Mesenchymal stem cell (in vitro differentiated cells and primary cell): ENCODE measurements at regions not wholly inside any gene's neighbourhood (a gene's known extent, or its start where the extent isn't known, plus 50 kb on each side); places are given as distances from the start of the nearest gene placed in this dataset.

Source experiments
- DNase-seq: peaks from one replicate; pipeline ENCODE4 v3.0.0-alpha.2; 2013
- H2AFZ ChIP-seq: one replicate; pipeline ENCODE4 v1.6.1; 2013; ENCODE audit warnings: low read depth, mild to moderate bottlenecking, control low read depth, inconsistent platforms, low read length, moderate library complexity
- H2AK5ac ChIP-seq: 2 replicates; pipeline ENCODE4 v1.6.1; 2013; ENCODE audit warnings: low read length, moderate library complexity, mild to moderate bottlenecking, inconsistent platforms; ENCODE audit not compliant: severe bottlenecking
- H2BK120ac ChIP-seq: one replicate; pipeline ENCODE4 v1.6.1; 2013; ENCODE audit warnings: low read depth, mild to moderate bottlenecking, inconsistent platforms, low read length, moderate library complexity
- H2BK12ac ChIP-seq, 2 experiments: one replicate each; pipeline ENCODE4 v1.6.1; 2013; ENCODE audit warnings: inconsistent platforms in 2 of 2, low read length in 2 of 2, mild to moderate bottlenecking in 2 of 2, moderate library complexity in 2 of 2, control low read depth in 1 of 2
- H2BK15ac ChIP-seq: one replicate; pipeline ENCODE4 v1.6.1; 2013; ENCODE audit warnings: mild to moderate bottlenecking, low read depth, inconsistent platforms; ENCODE audit not compliant: poor library complexity, severe bottlenecking
- H2BK5ac ChIP-seq: 2 replicates; pipeline ENCODE4 v1.6.1; 2013; ENCODE audit warnings: low read depth, mild to moderate bottlenecking, low read length, control low read depth, inconsistent platforms; ENCODE audit not compliant: poor library complexity, severe bottlenecking
- H3K14ac ChIP-seq, 2 experiments: one replicate each; pipeline ENCODE4 v1.6.1; 2013; ENCODE audit warnings: inconsistent platforms in 2 of 2, low read length in 2 of 2, control low read depth in 1 of 2, mild to moderate bottlenecking in 1 of 2, moderate library complexity in 1 of 2
- H3K18ac ChIP-seq, 2 experiments: one replicate each; pipeline ENCODE4 v1.6.1; 2013; ENCODE audit warnings: inconsistent platforms in 2 of 2, low read length in 2 of 2, control low read depth in 1 of 2, low read depth in 1 of 2, mild to moderate bottlenecking in 1 of 2
- H3K23ac ChIP-seq, 2 experiments: one replicate each; pipeline ENCODE4 v1.6.1; 2013; ENCODE audit warnings: inconsistent platforms in 2 of 2, low read length in 2 of 2, mild to moderate bottlenecking in 2 of 2, moderate library complexity in 2 of 2, control low read depth in 1 of 2
- H3K27ac ChIP-seq: 2 replicates; pipeline ENCODE4 v1.5.1; 2013; ENCODE audit warnings: mild to moderate bottlenecking, moderate library complexity, low read length, control low read depth, inconsistent platforms; ENCODE audit not compliant: poor library complexity, severe bottlenecking
- H3K27me3 ChIP-seq, 2 experiments: 2 replicates each; pipeline versions ENCODE4 v1.6.1 to v1.7.0; 2013; ENCODE audit warnings: low read length in 2 of 2, mild to moderate bottlenecking in 2 of 2, moderate library complexity in 2 of 2, control low read depth in 1 of 2, inconsistent platforms in 1 of 2; ENCODE audit not compliant: control insufficient read depth in 1 of 2, insufficient read depth in 1 of 2
- H3K36me3 ChIP-seq, 2 experiments: 2 replicates each; pipeline versions ENCODE4 v1.6.1 to v1.7.0; 2013; ENCODE audit warnings: low read length in 2 of 2, control low read depth in 1 of 2, inconsistent platforms in 1 of 2, low read depth in 1 of 2, mild to moderate bottlenecking in 1 of 2; ENCODE audit not compliant: insufficient read depth in 2 of 2, control insufficient read depth in 1 of 2
- H3K4ac ChIP-seq, 2 experiments: one replicate each; pipeline ENCODE4 v1.6.1; 2013; ENCODE audit warnings: inconsistent platforms in 2 of 2, low read length in 2 of 2, mild to moderate bottlenecking in 2 of 2, moderate library complexity in 2 of 2, control low read depth in 1 of 2, low read depth in 1 of 2
- H3K4me1 ChIP-seq: 2 replicates; pipeline ENCODE4 v1.6.1; 2013; ENCODE audit warnings: low read depth, low read length, control low read depth; ENCODE audit not compliant: control insufficient read depth, insufficient read depth
- H3K4me2 ChIP-seq: 2 replicates; pipeline ENCODE4 v1.6.1; 2013; ENCODE audit warnings: low read length, mild to moderate bottlenecking, inconsistent platforms; ENCODE audit not compliant: poor library complexity, severe bottlenecking
- H3K4me3 ChIP-seq, 2 experiments: 2 replicates each; pipeline versions ENCODE4 v1.5.1 to v1.7.0; 2013; ENCODE audit warnings: low read length in 2 of 2, mild to moderate bottlenecking in 2 of 2, control low read depth in 1 of 2, low read depth in 1 of 2; ENCODE audit not compliant: insufficient read depth in 1 of 2
- H3K79me1 ChIP-seq: replicated peaks from 2 replicates; pipeline ENCODE4 v1.6.1; 2013; ENCODE audit warnings: mild to moderate bottlenecking, control low read depth, low read length, inconsistent platforms; ENCODE audit not compliant: poor library complexity, severe bottlenecking
- H3K9ac ChIP-seq: 2 replicates; pipeline ENCODE4 v1.7.0; 2013; ENCODE audit warnings: mild to moderate bottlenecking, low read length, moderate library complexity
- H3K9me3 ChIP-seq: 2 replicates; pipeline ENCODE4 v1.7.0; 2013; ENCODE audit warnings: mild to moderate bottlenecking, low read length; ENCODE audit not compliant: control insufficient read depth
- H4K8ac ChIP-seq: one replicate; pipeline ENCODE4 v1.6.1; 2013; ENCODE audit warnings: inconsistent platforms, mild to moderate bottlenecking, low read length, moderate library complexity
- H4K91ac ChIP-seq: one replicate; pipeline ENCODE4 v1.6.1; 2013; ENCODE audit warnings: mild to moderate bottlenecking, low read length, inconsistent platforms
- WGBS: methylation state at CpG from one replicate; pipeline ENCODE4 v1.1.7; 2013; ENCODE audit warnings: mixed read lengths; 5-methylcytosine and 5-hydroxymethylcytosine counted together

- H2BK12ac ChIP-seq, result no peak overlapping the region
- no peak overlapping the region for H2BK120ac ChIP-seq
- H4K91ac ChIP-seq, result no peak overlapping the region
- no peak overlapping the region for H3K18ac ChIP-seq
- no peak overlapping the region for H2BK5ac ChIP-seq
- no peaks in the 10 kb centered on the region for H3K79me1 ChIP-seq
- H3K4me2 ChIP-seq, result no peak overlapping the region
- H3K27ac ChIP-seq, result no peak overlapping the region
- H3K9me3 ChIP-seq, result peaks cover 9% of the 10 kb centered on the region
- H3K14ac ChIP-seq, result no peak overlapping the region
- no peak overlapping the region for H2AK5ac ChIP-seq
- H4K8ac ChIP-seq, result no peak overlapping the region
- no peak overlapping the region for H3K4me3 ChIP-seq
- no peaks in the 10 kb centered on the region for H3K36me3 ChIP-seq
- DNase-seq, result no peak
- no peak overlapping the region for H3K4ac ChIP-seq
- H3K23ac ChIP-seq, result no peak overlapping the region
- no peak overlapping the region for H2AFZ ChIP-seq
- no peaks in the 10 kb centered on the region for H3K4me1 ChIP-seq
- no peak overlapping the region for H3K9ac ChIP-seq
- H3K27me3 ChIP-seq, result no peaks in the 10 kb centered on the region
- H2BK15ac ChIP-seq, result no peak overlapping the region
Observed at GRCh38 chrX:78384486-78384885, 57.1 kb upstream of the CYSLTR1 start.

GRCh38 chrX:78383594-78383993 is 56.2 kb upstream of the CYSLTR1 start:
- Histone ChIP-seq H2BK15ac (no peak overlapping the region), H2BK120ac (no peak overlapping the region), H3K18ac (no peak overlapping the region), H3K36me3 (no peaks in the 10 kb centered on the region), H3K14ac (no peak overlapping the region), H2BK5ac (no peak overlapping the region), H2AK5ac (no peak overlapping the region), H3K27ac (no peak overlapping the region), H4K91ac (no peak overlapping the region), H3K23ac (no peak overlapping the region), H3K9me3 (peaks cover 9% of the 10 kb centered on the region), H2BK12ac (no peak overlapping the region), H3K27me3 (no peaks in the 10 kb centered on the region), H2AFZ (no peak overlapping the region), H3K4me1 (no peaks in the 10 kb centered on the region), H3K4ac (no peak overlapping the region), H3K4me3 (no peak overlapping the region), H4K8ac (no peak overlapping the region), H3K9ac (no peak overlapping the region), H3K4me2 (no peak overlapping the region), H3K79me1 (no peaks in the 10 kb centered on the region)
- no peak for DNase-seq
- 50% methylated on average over 2 of the region's 3 CpGs for WGBS

GRCh38 chrX:78378476-78379115 is 51.2 kb upstream of the CYSLTR1 start:
- Histone ChIP-seq H2BK12ac (no peak overlapping the region), H4K91ac (no peak overlapping the region), H3K4me2 (no peak overlapping the region), H3K18ac (no peak overlapping the region), H3K4ac (no peak overlapping the region), H3K4me3 (no peak overlapping the region), H3K9ac (no peak overlapping the region), H3K4me1 (no peaks in the 10 kb centered on the region), H2AFZ (no peak overlapping the region), H3K36me3 (no peaks in the 10 kb centered on the region), H3K14ac (no peak overlapping the region), H3K27ac (no peak overlapping the region), H3K9me3 (peaks cover 5% of the 10 kb centered on the region), H2BK5ac (no peak overlapping the region), H2BK15ac (no peak overlapping the region), H3K79me1 (no peaks in the 10 kb centered on the region), H2BK120ac (no peak overlapping the region), H3K27me3 (no peaks in the 10 kb centered on the region), H2AK5ac (no peak overlapping the region), H4K8ac (no peak overlapping the region), H3K23ac (no peak overlapping the region)
- DNase-seq, result no peak
- WGBS, result 76% methylated on average over 2 of the region's 2 CpGs
